HL-60 (cell line): ENCODE measurements at regions not wholly inside any gene's neighbourhood (a gene's known extent, or its start where the extent isn't known, plus 50 kb on each side); places are given as distances from the start of the nearest gene placed in this dataset.

Experiments
- POLR2AphosphoS5 ChIP-seq: IDR thresholded peaks from 2 replicates; pipeline ENCODE4 v1.6.1; 2012; ENCODE audit warnings: low read depth
- TF ChIP-seq, protein P1 (sequence below): IDR thresholded peaks from one replicate; pipeline ENCODE4 v1.5.1; 2011; ENCODE audit warnings: low read length, control low read depth, inconsistent platforms; ENCODE audit not compliant: insufficient read depth

DNA sequence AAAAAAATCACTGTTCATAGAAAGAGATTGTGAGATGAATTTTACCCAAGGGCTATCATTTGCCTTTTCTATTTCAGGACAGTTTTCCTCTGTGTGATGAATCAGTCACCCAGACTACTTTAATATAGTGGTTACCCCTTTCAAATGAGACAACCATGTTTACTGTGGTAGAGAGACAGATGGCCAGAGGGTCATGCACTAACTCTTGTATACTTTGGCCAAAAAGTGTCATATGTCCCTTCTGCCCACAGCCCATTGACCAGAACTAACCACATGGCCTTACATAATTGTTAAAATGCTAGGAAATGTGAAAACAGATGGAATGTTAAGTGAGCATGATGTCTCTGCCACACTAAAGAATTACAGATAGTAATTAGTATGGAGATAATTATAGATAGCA is 498.7 kb downstream of the DACH1 start:
- no peak for TF ChIP-seq POLR2AphosphoS5
- TF ChIP-seq, protein P1, sequence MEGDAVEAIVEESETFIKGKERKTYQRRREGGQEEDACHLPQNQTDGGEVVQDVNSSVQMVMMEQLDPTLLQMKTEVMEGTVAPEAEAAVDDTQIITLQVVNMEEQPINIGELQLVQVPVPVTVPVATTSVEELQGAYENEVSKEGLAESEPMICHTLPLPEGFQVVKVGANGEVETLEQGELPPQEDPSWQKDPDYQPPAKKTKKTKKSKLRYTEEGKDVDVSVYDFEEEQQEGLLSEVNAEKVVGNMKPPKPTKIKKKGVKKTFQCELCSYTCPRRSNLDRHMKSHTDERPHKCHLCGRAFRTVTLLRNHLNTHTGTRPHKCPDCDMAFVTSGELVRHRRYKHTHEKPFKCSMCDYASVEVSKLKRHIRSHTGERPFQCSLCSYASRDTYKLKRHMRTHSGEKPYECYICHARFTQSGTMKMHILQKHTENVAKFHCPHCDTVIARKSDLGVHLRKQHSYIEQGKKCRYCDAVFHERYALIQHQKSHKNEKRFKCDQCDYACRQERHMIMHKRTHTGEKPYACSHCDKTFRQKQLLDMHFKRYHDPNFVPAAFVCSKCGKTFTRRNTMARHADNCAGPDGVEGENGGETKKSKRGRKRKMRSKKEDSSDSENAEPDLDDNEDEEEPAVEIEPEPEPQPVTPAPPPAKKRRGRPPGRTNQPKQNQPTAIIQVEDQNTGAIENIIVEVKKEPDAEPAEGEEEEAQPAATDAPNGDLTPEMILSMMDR = no peak
